NOMO-1 (cell line): ENCODE measurements at regions not wholly inside any gene's neighbourhood (a gene's known extent, or its start where the extent isn't known, plus 50 kb on each side); places are given as distances from the start of the nearest gene placed in this dataset.

Source experiments
- DNase-seq, 2 experiments: peaks; one replicate each; lab custom pipeline; 2025; ENCODE audit not compliant: unreplicated experiment in 2 of 2; lab: John Stamatoyannopoulos, UW

- no peak for DNase-seq
Measured at GRCh38 chr20:4601630-4602296, 84.5 kb upstream of the PRNP start.

GRCh38 chr20:4600308-4601014 is 85.8 kb upstream of the PRNP start:
- DNase-seq: no peak

GRCh38 chr20:4597215-4597614 is 89.0 kb upstream of the PRNP start:
- DNase-seq: no peak

- DNase-seq: peak in 1 of 2 experiments; percentile 23
Measured at GRCh38 chr20:4593149-4593525, 93.1 kb upstream of the PRNP start.

GRCh38 chr20:4592316-4593148 is 93.7 kb upstream of the PRNP start:
- peak in 1 of 2 experiments; percentile 34 for DNase-seq

- no peak for DNase-seq
Measured at GRCh38 chr20:4591975-4592315, 94.3 kb upstream of the PRNP start.

GRCh38 chr20:4585758-4586157 is 100.5 kb upstream of the PRNP start:
- no peak for DNase-seq

GRCh38 chr20:4585104-4585753 is 101.0 kb upstream of the PRNP start:
- DNase-seq: no peak

- no peak for DNase-seq
Measured at GRCh38 chr20:4584510-4584909, 101.7 kb upstream of the PRNP start.

- no peak for DNase-seq
Measured at GRCh38 chr20:4581838-4582237, 104.4 kb upstream of the PRNP start.

GRCh38 chr20:4578375-4578774 is 107.9 kb upstream of the PRNP start:
- DNase-seq: no peak

- no peak for DNase-seq
Measured at GRCh38 chr20:4574356-4574690, 111.9 kb upstream of the PRNP start.

- DNase-seq: no peak
Measured at GRCh38 chr20:4573564-4574355, 112.5 kb upstream of the PRNP start.

GRCh38 chr20:4571759-4572531 is 114.3 kb upstream of the PRNP start:
- no peak for DNase-seq

- no peak for DNase-seq
Measured at GRCh38 chr20:4569865-4570264, 116.4 kb upstream of the PRNP start.

- DNase-seq: no peak
Measured at GRCh38 chr20:4569092-4569491, 117.2 kb upstream of the PRNP start.

GRCh38 chr20:4568361-4568959 is 117.8 kb upstream of the PRNP start:
- DNase-seq: no peak

- no peak for DNase-seq
Measured at GRCh38 chr20:4567170-4567569, 119.1 kb upstream of the PRNP start.

GRCh38 chr20:4563534-4563933 is 122.7 kb upstream of the PRNP start:
- DNase-seq: peak in 1 of 2 experiments; percentile 21
